ENCODE measurements at regions not wholly inside any gene's neighbourhood (a gene's known extent, or its start where the extent isn't known, plus 50 kb on each side); places are given as distances from the start of the nearest gene placed in this dataset.

DNA sequence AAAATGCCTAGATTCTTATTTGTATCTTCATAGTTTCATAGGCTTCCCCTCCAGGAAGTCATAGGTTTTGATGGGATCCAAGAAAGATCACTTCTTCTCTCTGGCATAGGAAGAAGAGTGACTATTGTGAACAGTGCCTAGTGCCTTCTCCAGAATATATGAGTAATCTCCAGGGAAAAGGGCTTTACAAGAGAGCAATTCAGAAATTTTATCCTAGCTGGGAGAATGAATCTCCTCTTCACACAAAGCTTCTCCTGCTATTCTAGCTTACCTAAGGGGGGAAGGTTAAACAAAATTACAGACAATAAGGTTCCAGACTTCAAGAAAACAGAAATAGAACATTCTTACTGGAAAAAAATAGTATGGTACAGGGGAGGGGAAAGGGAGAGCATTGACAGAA lies 1193.3 kb upstream of the CDH6 start:
- TF ChIP-seq POLR2A (IDR thresholded peaks at IDR 0.05) = no peak
- TF ChIP-seq, protein P1, sequence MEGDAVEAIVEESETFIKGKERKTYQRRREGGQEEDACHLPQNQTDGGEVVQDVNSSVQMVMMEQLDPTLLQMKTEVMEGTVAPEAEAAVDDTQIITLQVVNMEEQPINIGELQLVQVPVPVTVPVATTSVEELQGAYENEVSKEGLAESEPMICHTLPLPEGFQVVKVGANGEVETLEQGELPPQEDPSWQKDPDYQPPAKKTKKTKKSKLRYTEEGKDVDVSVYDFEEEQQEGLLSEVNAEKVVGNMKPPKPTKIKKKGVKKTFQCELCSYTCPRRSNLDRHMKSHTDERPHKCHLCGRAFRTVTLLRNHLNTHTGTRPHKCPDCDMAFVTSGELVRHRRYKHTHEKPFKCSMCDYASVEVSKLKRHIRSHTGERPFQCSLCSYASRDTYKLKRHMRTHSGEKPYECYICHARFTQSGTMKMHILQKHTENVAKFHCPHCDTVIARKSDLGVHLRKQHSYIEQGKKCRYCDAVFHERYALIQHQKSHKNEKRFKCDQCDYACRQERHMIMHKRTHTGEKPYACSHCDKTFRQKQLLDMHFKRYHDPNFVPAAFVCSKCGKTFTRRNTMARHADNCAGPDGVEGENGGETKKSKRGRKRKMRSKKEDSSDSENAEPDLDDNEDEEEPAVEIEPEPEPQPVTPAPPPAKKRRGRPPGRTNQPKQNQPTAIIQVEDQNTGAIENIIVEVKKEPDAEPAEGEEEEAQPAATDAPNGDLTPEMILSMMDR (IDR thresholded peaks at IDR 0.05) = no peak
- TF ChIP-seq POLR2AphosphoS5 (IDR thresholded peaks at IDR 0.05) = no peak

Data from prostate gland (tissue), 2 donors.